Uterus (tissue), 3 donors: ENCODE measurements at regions not wholly inside any gene's neighbourhood (a gene's known extent, or its start where the extent isn't known, plus 50 kb on each side); places are given as distances from the start of the nearest gene placed in this dataset.
"Not testable (repeated sequence)": the region's sequence is repeated elsewhere in the genome, so short reads cannot be mapped to it uniquely, and the experiment has no call there.

ENCODE experiments used
- DNase-seq, 2 donors: peaks; one replicate each; pipeline ENCODE4 v3.0.0-alpha.2; 2019 to 2020
- H3K27ac ChIP-seq, 2 donors: fragments of 200-600 bp; sonication (generic); 1 replicate in 1 of 2; 2 replicates in 1 of 2; pipeline ENCODE4 v1.5.1; 2016 to 2018
- H3K27me3 ChIP-seq, 2 donors: fragments of 200-600 bp; sonication (generic); one replicate each; pipeline ENCODE4 v1.5.1; 2018 to 2019; ENCODE audit warnings: control low read depth in 1 of 2
- H3K36me3 ChIP-seq, 2 donors: fragments of 200-600 bp; sonication (generic); one replicate each; pipeline ENCODE4 v1.5.1; 2019; ENCODE audit warnings: control low read depth in 1 of 2
- H3K4me1 ChIP-seq, 2 donors: fragments of 200-600 bp; sonication (generic); one replicate each; pipeline ENCODE4 v1.5.1; 2018 to 2019; ENCODE audit warnings: control low read depth in 1 of 2
- H3K4me3 ChIP-seq, 2 donors: fragments of 200-600 bp; sonication (generic); 1 replicate in 1 of 2; 2 replicates in 1 of 2; pipeline ENCODE4 v1.5.1; 2018 to 2019; ENCODE audit warnings: mild to moderate bottlenecking in 1 of 2
- H3K9me3 ChIP-seq, 2 donors: fragments of 200-600 bp; sonication (generic); one replicate each; pipeline ENCODE4 v1.5.1; 2019; ENCODE audit warnings: control low read depth in 1 of 2
- POLR2A ChIP-seq, 2 donors: fragments of 450-650 bp; IDR thresholded peaks; one replicate each; pipeline ENCODE4 v1.6.1; 2016; ENCODE audit warnings: antibody characterized with exemption in 2 of 2, mild to moderate bottlenecking in 1 of 2, moderate library complexity in 1 of 2
- intact Hi-C: fragments of 100-400 bp; cut with DNase I; formaldehyde crosslinking; loops from one replicate; pipeline ENCODE4 v1.15.1; 2023; ENCODE audit warnings: low total_unique reads
- TF ChIP-seq, protein P1 (sequence below), 4 experiments: fragments of 200-600 bp in 2 of 4; fragments of 450-650 bp in 2 of 4; sonication (generic) in 2 of 4; IDR thresholded peaks; one replicate each; pipeline ENCODE4 v1.5.1; 2016 to 2019; ENCODE audit warnings: antibody characterized with exemption in 4 of 4, mild to moderate bottlenecking in 2 of 4, moderate library complexity in 1 of 4
- donor health status: DM: yes; HTN: yes; CAD: no.

DNA sequence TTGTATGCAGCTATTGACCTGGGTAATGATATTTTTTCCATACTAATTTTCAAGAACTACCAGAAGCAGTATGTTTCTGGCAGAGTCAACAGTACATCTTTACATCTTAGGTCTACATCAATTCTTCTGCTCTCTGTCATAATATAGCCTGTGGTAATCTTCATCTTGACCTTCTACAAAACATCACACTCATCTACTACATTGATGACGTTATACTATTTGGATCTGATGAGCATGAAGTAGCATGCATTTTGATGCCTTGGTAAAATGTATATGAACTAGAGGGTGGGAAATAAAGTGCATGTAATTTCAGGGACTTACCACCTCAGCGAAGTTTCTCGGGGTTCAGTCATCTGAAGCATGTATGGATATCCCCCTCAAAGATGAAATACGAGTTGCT is 629.7 kb upstream of the SGCD start:
- Histone ChIP-seq H3K27me3 (no peaks in the 10 kb centered on the region), H3K36me3 (no peaks in the 10 kb centered on the region), H3K4me3 (no peak overlapping the region), H3K4me1 (no peaks in the 10 kb centered on the region), H3K27ac (no peak overlapping the region), H3K9me3 (no peaks in the 10 kb centered on the region)
- intact Hi-C loops: no loop called here
- DNase-seq: no peak
- TF ChIP-seq, protein P1, sequence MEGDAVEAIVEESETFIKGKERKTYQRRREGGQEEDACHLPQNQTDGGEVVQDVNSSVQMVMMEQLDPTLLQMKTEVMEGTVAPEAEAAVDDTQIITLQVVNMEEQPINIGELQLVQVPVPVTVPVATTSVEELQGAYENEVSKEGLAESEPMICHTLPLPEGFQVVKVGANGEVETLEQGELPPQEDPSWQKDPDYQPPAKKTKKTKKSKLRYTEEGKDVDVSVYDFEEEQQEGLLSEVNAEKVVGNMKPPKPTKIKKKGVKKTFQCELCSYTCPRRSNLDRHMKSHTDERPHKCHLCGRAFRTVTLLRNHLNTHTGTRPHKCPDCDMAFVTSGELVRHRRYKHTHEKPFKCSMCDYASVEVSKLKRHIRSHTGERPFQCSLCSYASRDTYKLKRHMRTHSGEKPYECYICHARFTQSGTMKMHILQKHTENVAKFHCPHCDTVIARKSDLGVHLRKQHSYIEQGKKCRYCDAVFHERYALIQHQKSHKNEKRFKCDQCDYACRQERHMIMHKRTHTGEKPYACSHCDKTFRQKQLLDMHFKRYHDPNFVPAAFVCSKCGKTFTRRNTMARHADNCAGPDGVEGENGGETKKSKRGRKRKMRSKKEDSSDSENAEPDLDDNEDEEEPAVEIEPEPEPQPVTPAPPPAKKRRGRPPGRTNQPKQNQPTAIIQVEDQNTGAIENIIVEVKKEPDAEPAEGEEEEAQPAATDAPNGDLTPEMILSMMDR (IDR thresholded peaks at IDR 0.05): no peak
- TF ChIP-seq POLR2A (IDR thresholded peaks at IDR 0.05): no peak

DNA sequence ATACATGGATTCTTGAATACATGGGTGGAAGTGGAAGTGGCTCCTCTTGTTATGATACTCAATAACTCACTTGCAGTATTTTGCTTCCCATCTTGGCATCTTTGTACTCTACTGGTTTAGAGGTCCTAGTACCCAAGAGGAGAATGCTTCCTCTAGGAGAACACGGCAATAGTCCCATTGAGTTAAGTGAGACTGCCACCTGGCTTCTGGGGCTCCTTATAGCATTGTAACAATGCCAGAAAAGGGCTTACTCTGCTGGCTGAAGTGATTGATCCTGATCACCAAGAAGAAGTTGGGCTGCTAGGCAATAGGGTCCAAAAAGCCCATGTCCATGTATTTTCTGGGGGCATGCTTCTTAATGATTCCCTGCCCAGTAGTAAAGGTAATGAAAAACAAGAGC is 627.6 kb upstream of the SGCD start:
- no peaks in the 10 kb centered on the region for H3K9me3 ChIP-seq
- TF ChIP-seq, protein P1 (IDR thresholded peaks at IDR 0.05): no peak
- no peak for TF ChIP-seq POLR2A (IDR thresholded peaks at IDR 0.05)
- no peaks in the 10 kb centered on the region for H3K4me1 ChIP-seq
- DNase-seq: no peak
- H3K27me3 ChIP-seq: no peaks in the 10 kb centered on the region
- intact Hi-C loops: no loop called here
- no peaks in the 10 kb centered on the region for H3K36me3 ChIP-seq
- H3K27ac ChIP-seq: no peak overlapping the region
- no peak overlapping the region for H3K4me3 ChIP-seq

DNA sequence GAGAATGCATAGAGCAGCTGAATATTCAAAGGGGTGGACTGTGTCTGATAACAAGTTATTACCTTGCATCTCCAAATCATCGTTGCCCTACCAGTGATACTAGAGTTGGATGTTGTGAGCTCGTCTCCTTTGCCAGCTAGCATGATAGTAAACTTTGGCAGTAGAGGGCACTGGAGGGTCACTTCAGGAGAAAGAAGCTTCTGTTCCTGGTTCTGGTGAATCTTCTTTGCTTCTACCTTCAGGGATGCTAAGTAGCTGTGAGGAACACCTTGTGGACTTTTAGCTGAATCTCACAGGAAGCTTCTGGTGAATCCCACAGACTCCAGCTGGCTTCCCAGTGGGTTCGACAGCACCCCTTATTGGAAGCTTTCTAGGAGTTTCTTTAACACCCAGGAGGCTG is 626.6 kb upstream of the SGCD start:
- no peak for DNase-seq
- H3K36me3 ChIP-seq: no peaks in the 10 kb centered on the region
- no peak overlapping the region for H3K4me3 ChIP-seq
- H3K9me3 ChIP-seq: no peaks in the 10 kb centered on the region
- TF ChIP-seq, protein P1 (IDR thresholded peaks at IDR 0.05): no peak
- no peak for TF ChIP-seq POLR2A (IDR thresholded peaks at IDR 0.05)
- H3K27me3 ChIP-seq: no peaks in the 10 kb centered on the region
- no peaks in the 10 kb centered on the region for H3K4me1 ChIP-seq
- intact Hi-C loops: no loop called here
- no peak overlapping the region for H3K27ac ChIP-seq

DNA sequence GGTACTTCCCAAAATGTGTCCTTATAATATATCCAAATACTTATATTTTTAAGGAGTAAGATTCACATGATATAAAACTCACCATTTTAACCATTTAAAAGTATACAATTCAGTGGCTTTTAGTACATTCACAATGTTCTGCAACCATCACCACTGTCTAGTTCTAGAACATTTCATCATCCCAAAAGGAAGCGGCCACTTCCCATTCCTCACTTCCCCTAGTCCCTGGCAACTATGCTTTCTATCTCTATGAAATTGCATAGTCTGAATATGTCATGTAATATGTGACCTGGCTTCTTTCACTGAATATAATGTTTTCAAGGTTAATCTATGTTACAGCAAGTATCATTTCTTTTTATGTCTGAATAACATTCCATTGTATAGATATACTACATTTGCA is 615.1 kb upstream of the SGCD start:
- Histone ChIP-seq H3K36me3 (no peaks in the 10 kb centered on the region), H3K4me1 (no peaks in the 10 kb centered on the region), H3K27ac (no peak overlapping the region), H3K9me3 (no peaks in the 10 kb centered on the region), H3K27me3 (no peaks in the 10 kb centered on the region), H3K4me3 (no peak overlapping the region)
- DNase-seq: no peak
- TF ChIP-seq, protein P1 (IDR thresholded peaks at IDR 0.05): no peak
- TF ChIP-seq POLR2A (IDR thresholded peaks at IDR 0.05): no peak
- intact Hi-C loops: no loop called here

DNA sequence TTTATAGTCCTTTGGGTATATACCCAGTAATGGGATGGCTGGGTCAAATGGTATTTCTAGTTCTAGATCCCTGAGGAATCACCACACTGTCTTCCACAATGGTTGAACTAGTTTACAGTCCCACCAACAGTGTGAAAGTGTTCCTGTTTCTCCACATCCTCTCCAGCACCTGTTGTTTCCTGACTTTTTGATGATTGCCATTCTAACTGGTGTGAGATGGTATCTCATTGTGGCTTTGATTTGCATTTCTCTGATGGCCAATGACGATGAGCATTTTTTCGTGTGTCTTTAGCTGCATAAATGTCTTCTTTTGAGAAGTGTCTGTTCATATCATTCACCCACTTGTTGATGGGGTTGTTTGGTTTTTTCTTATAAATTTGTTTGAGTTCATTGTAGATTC is 612.5 kb upstream of the SGCD start:
- H3K27me3 ChIP-seq, DNase-seq, H3K27ac ChIP-seq, H3K4me1 ChIP-seq, intact Hi-C loops, H3K4me3 ChIP-seq, H3K36me3 ChIP-seq, H3K9me3 ChIP-seq: not testable (repeated sequence)

DNA sequence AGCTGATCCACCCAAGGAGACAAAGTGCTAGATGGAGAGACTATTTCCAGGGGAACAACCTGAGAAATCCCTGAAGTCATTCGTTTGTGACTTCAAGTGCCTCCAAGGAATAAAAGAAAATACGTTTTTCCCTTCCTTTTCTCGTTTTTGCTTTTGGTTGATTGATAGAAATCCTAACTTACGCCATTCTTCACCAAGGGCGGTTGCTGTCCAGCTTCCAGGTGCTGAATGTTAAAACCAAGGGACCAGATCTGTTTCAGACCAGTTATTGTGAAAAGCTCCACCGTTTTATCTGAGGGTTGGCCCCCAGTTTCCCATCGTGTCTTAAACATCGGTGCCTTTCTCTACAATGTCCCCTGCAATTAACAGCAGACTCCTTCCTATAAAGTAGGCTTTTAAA is 600.7 kb upstream of the SGCD start:
- H3K9me3 ChIP-seq: no peaks in the 10 kb centered on the region
- H3K27me3 ChIP-seq: peaks cover 6 to 30% of the 10 kb centered on the region in 2 donors
- no peak for DNase-seq
- peaks cover 0 to 13% of the 10 kb centered on the region in 2 donors for H3K4me1 ChIP-seq
- no peak overlapping the region for H3K27ac ChIP-seq
- intact Hi-C loops: no loop called here
- no peaks in the 10 kb centered on the region for H3K36me3 ChIP-seq
- TF ChIP-seq, protein P1 (IDR thresholded peaks at IDR 0.05): no peak
- no peak for TF ChIP-seq POLR2A (IDR thresholded peaks at IDR 0.05)
- no peak overlapping the region for H3K4me3 ChIP-seq
